ENCODE measurements at regions not wholly inside any gene's neighbourhood (a gene's known extent, or its start where the extent isn't known, plus 50 kb on each side); places are given as distances from the start of the nearest gene placed in this dataset.
"Not testable (repeated sequence)": the region's sequence is repeated elsewhere in the genome, so short reads cannot be mapped to it uniquely, and the experiment has no call there.

DNA sequence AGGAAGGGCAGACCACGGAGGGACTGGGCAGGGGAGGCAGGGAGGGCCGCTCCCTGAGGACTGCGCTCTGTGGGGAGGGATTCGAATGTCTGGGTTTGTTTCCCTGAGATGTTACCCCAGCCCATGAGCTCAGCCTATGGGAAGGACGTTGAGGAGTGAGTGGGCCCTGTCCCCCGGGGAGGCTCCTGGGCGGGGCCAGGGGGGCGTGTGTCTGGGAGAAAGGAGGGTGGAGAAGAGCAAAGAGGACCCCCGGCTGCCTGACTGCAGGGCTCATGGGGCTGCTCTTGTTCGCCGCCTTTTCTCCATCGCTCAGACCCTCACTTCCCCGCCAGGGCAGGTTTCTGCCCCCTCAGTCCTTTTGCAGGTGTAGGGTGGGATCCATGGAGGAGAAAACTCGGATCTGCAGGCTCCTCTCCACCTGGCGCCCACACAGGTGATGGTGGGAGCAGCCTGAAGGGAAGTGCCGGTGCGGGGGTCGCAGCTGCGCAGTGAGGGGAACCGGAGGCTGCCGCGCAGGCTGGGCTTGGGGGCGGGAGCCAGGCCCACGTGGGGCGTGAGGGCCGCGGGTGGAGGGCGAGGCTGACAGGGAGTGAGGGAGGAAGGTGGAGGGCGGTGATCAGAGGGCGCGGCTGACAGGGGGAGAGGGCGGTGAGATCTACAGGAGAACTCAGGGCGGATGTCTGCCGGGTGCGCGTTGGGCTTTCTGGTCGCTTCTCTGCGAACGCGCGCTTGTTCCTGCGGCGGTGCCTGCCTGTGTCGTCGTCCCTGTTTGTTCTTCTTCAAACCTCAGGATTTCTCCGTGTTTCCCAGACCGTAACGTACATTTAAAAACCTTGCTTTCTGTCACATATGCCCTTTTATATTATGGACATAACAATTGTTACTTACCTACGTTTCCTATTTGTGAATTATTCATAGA lies 198.2 kb upstream of the NPAP1 start:
- H3K9ac ChIP-seq (ENCODE audit: low read length); H3K4me1 ChIP-seq (ENCODE audit: control insufficient read depth in 1 of 2, insufficient read depth in 2 of 2, low read length in 2 of 2); H4K20me1 ChIP-seq (ENCODE audit: insufficient read depth); H2AFZ ChIP-seq (ENCODE audit: low read depth, low read length, poor library complexity, severe bottlenecking); H3K79me2 ChIP-seq (ENCODE audit: insufficient read depth, low read length); POLR2A ChIA-PET; intact Hi-C loops (cut with micrococcal nuclease); H3K9me3 ChIP-seq (ENCODE audit: control insufficient read depth in 1 of 2, insufficient read depth in 1 of 2, low read depth in 1 of 2, low read length in 2 of 2); DNase-seq (ENCODE audit: low read depth, low spot score); RAD21 ChIA-PET (ENCODE audit: low non-redundant PET in 1 of 2, low total read pairs in 2 of 2, uncharacterized antibody in 2 of 2, unreplicated experiment in 2 of 2); H3K27ac ChIP-seq (ENCODE audit: low read depth, low read length); H3K4me3 ChIP-seq (replicated peaks in 1 of 2; ENCODE audit: low read depth in 1 of 2, low read length in 2 of 2); CTCF ChIA-PET; BruUV-seq (replicated peaks); H3K9me2 ChIP-seq (ENCODE audit: insufficient read depth); H3K27me3 ChIP-seq (ENCODE audit: insufficient read depth, low read length); ATAC-seq; H3K4me2 ChIP-seq (ENCODE audit: low read length); H3K36me3 ChIP-seq (ENCODE audit: control insufficient read depth in 1 of 2, insufficient read depth in 2 of 2, low read length in 2 of 2): not testable (repeated sequence)

GRCh38 chr15:24485885-24486567 lies 189.5 kb upstream of the NPAP1 start:
- CTCF ChIA-PET; H2AFZ ChIP-seq (ENCODE audit: low read depth, low read length, poor library complexity, severe bottlenecking); H3K4me2 ChIP-seq (ENCODE audit: low read length); ATAC-seq; RAD21 ChIA-PET (ENCODE audit: low non-redundant PET in 1 of 2, low total read pairs in 2 of 2, uncharacterized antibody in 2 of 2, unreplicated experiment in 2 of 2); H4K20me1 ChIP-seq (ENCODE audit: insufficient read depth); DNase-seq (ENCODE audit: low read depth, low spot score); H3K79me2 ChIP-seq (ENCODE audit: insufficient read depth, low read length); H3K9me2 ChIP-seq (ENCODE audit: insufficient read depth); H3K9ac ChIP-seq (ENCODE audit: low read length); H3K36me3 ChIP-seq (ENCODE audit: control insufficient read depth in 1 of 2, insufficient read depth in 2 of 2, low read length in 2 of 2); H3K4me1 ChIP-seq (ENCODE audit: control insufficient read depth in 1 of 2, insufficient read depth in 2 of 2, low read length in 2 of 2); H3K27me3 ChIP-seq (ENCODE audit: insufficient read depth, low read length); H3K9me3 ChIP-seq (ENCODE audit: control insufficient read depth in 1 of 2, insufficient read depth in 1 of 2, low read depth in 1 of 2, low read length in 2 of 2); H3K4me3 ChIP-seq (replicated peaks in 1 of 2; ENCODE audit: low read depth in 1 of 2, low read length in 2 of 2); intact Hi-C loops (cut with micrococcal nuclease); POLR2A ChIA-PET; BruUV-seq (replicated peaks); H3K27ac ChIP-seq (ENCODE audit: low read depth, low read length): not testable (repeated sequence)

- intact Hi-C loops (cut with micrococcal nuclease); H3K9me3 ChIP-seq (ENCODE audit: control insufficient read depth in 1 of 2, insufficient read depth in 1 of 2, low read depth in 1 of 2, low read length in 2 of 2); BruUV-seq (replicated peaks): not testable (repeated sequence)
These were observed 187.2 kb upstream of the NPAP1 start for GRCh38 chr15:24488164-24488907.

DNA sequence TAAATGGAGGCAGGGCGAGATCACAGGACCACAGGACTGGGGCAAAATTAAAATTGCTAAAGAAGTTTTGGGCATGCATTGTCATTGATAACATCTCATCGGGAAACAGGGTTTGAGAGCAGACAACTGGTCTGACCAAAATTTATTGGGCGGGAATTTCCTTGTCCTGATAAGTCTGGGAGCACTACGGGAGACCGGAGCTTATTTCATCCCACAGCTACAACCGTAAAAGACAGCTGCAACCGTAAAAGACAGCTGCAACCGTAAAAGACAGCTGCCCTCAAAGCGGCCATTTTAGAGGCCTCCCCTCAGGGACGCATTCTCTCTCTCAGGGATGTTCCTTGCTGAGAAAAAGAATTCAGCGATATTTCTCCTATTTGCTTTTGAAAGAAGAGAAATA lies 170.4 kb upstream of the NPAP1 start:
- H3K9ac ChIP-seq (ENCODE audit: low read length); intact Hi-C loops (cut with micrococcal nuclease); H3K27me3 ChIP-seq (ENCODE audit: insufficient read depth, low read length); H3K4me2 ChIP-seq (ENCODE audit: low read length); H2AFZ ChIP-seq (ENCODE audit: low read depth, low read length, poor library complexity, severe bottlenecking); H3K27ac ChIP-seq (ENCODE audit: low read depth, low read length); H3K4me1 ChIP-seq (ENCODE audit: control insufficient read depth in 1 of 2, insufficient read depth in 2 of 2, low read length in 2 of 2); H3K4me3 ChIP-seq (replicated peaks in 1 of 2; ENCODE audit: low read depth in 1 of 2, low read length in 2 of 2); BruUV-seq (replicated peaks); H3K9me2 ChIP-seq (ENCODE audit: insufficient read depth); H3K9me3 ChIP-seq (ENCODE audit: control insufficient read depth in 1 of 2, insufficient read depth in 1 of 2, low read depth in 1 of 2, low read length in 2 of 2); H3K79me2 ChIP-seq (ENCODE audit: insufficient read depth, low read length); RAD21 ChIA-PET (ENCODE audit: low non-redundant PET in 1 of 2, low total read pairs in 2 of 2, uncharacterized antibody in 2 of 2, unreplicated experiment in 2 of 2); H4K20me1 ChIP-seq (ENCODE audit: insufficient read depth); ATAC-seq; H3K36me3 ChIP-seq (ENCODE audit: control insufficient read depth in 1 of 2, insufficient read depth in 2 of 2, low read length in 2 of 2); DNase-seq (ENCODE audit: low read depth, low spot score); POLR2A ChIA-PET; CTCF ChIA-PET: not testable (repeated sequence)

More at GRCh38 chr15:24488164-24488907, 187.2 kb upstream of the NPAP1 start:
- H3K9ac ChIP-seq (ENCODE audit: low read length); CTCF ChIA-PET; H3K4me1 ChIP-seq (ENCODE audit: control insufficient read depth in 1 of 2, insufficient read depth in 2 of 2, low read length in 2 of 2); DNase-seq (ENCODE audit: low read depth, low spot score); H4K20me1 ChIP-seq (ENCODE audit: insufficient read depth); H3K36me3 ChIP-seq (ENCODE audit: control insufficient read depth in 1 of 2, insufficient read depth in 2 of 2, low read length in 2 of 2); H3K4me2 ChIP-seq (ENCODE audit: low read length); H3K79me2 ChIP-seq (ENCODE audit: insufficient read depth, low read length); H3K4me3 ChIP-seq (replicated peaks in 1 of 2; ENCODE audit: low read depth in 1 of 2, low read length in 2 of 2); ATAC-seq; POLR2A ChIA-PET; H3K27me3 ChIP-seq (ENCODE audit: insufficient read depth, low read length); H2AFZ ChIP-seq (ENCODE audit: low read depth, low read length, poor library complexity, severe bottlenecking); H3K27ac ChIP-seq (ENCODE audit: low read depth, low read length); H3K9me2 ChIP-seq (ENCODE audit: insufficient read depth); RAD21 ChIA-PET (ENCODE audit: low non-redundant PET in 1 of 2, low total read pairs in 2 of 2, uncharacterized antibody in 2 of 2, unreplicated experiment in 2 of 2): not testable (repeated sequence)

Data from HCT116 (cell line).